IgD-negative memory B cell (primary cell): ENCODE measurements at regions not wholly inside any gene's neighbourhood (a gene's known extent, or its start where the extent isn't known, plus 50 kb on each side); places are given as distances from the start of the nearest gene placed in this dataset.

Experiments
- H3K27ac Mint-ChIP-seq, 3 donors: one replicate each; pipeline ENCODE4 v1.8.0; 2020 to 2022; ENCODE audit warnings: mild to moderate bottlenecking in 3 of 3, mixed read lengths in 3 of 3, moderate library complexity in 1 of 3
- H3K27me3 Mint-ChIP-seq: one replicate; pipeline ENCODE4 v1.8.0; 2021; ENCODE audit warnings: mixed read lengths
- H3K36me3 Mint-ChIP-seq: one replicate; pipeline ENCODE4 v1.8.0; 2020; ENCODE audit warnings: mild to moderate bottlenecking, mixed read lengths
- H3K4me1 Mint-ChIP-seq, 3 donors: one replicate each; pipeline ENCODE4 v1.8.0; 2020 to 2022; ENCODE audit warnings: mixed read lengths in 3 of 3, mild to moderate bottlenecking in 1 of 3
- H3K4me3 Mint-ChIP-seq, 4 donors: one replicate each; pipeline ENCODE4 v1.8.0; 2020 to 2022; ENCODE audit warnings: mild to moderate bottlenecking in 4 of 4, mixed read lengths in 4 of 4, moderate library complexity in 3 of 4
- H3K9me3 Mint-ChIP-seq, 3 donors: one replicate each; pipeline ENCODE4 v1.8.0; 2020 to 2021; ENCODE audit warnings: mixed read lengths in 3 of 3, mild to moderate bottlenecking in 1 of 3

- Mint-ChIP-seq H3K36me3 (no peaks in the 10 kb centered on the region), H3K4me3 (no peak overlapping the region), H3K27me3 (no peaks in the 10 kb centered on the region), H3K9me3 (no peaks in the 10 kb centered on the region), H3K4me1 (no peaks in the 10 kb centered on the region), H3K27ac (no peak overlapping the region)
These were observed 138.0 kb upstream of the CPNE8 start for GRCh38 chr12:39043424-39043822.

GRCh38 chr12:39040275-39040674 lies 134.9 kb upstream of the CPNE8 start:
- Mint-ChIP-seq H3K4me3 (no peak overlapping the region), H3K27me3 (no peaks in the 10 kb centered on the region), H3K27ac (no peak overlapping the region), H3K36me3 (peaks cover 2% of the 10 kb centered on the region), H3K4me1 (no peaks in the 10 kb centered on the region), H3K9me3 (peaks cover 0 to 2% (median 0%) of the 10 kb centered on the region in 3 donors)

- Mint-ChIP-seq H3K9me3 (peaks cover 0 to 2% (median 0%) of the 10 kb centered on the region in 3 donors), H3K27me3 (no peaks in the 10 kb centered on the region), H3K27ac (no peak overlapping the region), H3K4me3 (no peak overlapping the region), H3K4me1 (no peaks in the 10 kb centered on the region), H3K36me3 (peaks cover 2% of the 10 kb centered on the region)
These were observed 131.7 kb upstream of the CPNE8 start for GRCh38 chr12:39037115-39037514.

GRCh38 chr12:39036105-39036504 lies 130.7 kb upstream of the CPNE8 start:
- H3K9me3 Mint-ChIP-seq: peaks cover 0 to 2% (median 0%) of the 10 kb centered on the region in 3 donors
- H3K27ac Mint-ChIP-seq: no peak overlapping the region
- H3K4me1 Mint-ChIP-seq: no peaks in the 10 kb centered on the region
- H3K4me3 Mint-ChIP-seq: no peak overlapping the region
- peaks cover 2% of the 10 kb centered on the region for H3K36me3 Mint-ChIP-seq
- no peaks in the 10 kb centered on the region for H3K27me3 Mint-ChIP-seq

- Mint-ChIP-seq H3K27me3 (no peaks in the 10 kb centered on the region), H3K36me3 (peaks cover 2% of the 10 kb centered on the region), H3K4me3 (no peak overlapping the region), H3K4me1 (no peaks in the 10 kb centered on the region), H3K9me3 (peaks cover 0 to 2% (median 0%) of the 10 kb centered on the region in 3 donors), H3K27ac (no peak overlapping the region)
These were observed 128.4 kb upstream of the CPNE8 start for GRCh38 chr12:39033782-39034181.

DNA sequence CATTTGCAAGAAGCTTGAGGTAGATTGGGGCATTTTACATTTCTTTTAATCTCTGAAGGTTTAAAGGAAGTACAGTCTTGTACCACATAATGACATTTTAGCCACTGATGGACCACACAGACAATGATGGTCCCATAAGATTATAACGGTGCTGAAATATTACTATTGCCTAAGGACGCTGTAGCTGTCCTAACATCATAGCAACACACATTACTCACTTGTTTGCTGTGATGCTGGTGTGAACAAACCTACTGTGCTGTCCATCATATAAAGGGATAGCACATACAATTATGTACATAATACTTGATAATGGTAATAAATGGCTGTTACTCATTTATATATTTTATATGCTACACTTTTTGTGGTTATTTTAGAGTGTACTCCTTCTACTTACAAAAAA lies 127.1 kb upstream of the CPNE8 start:
- Mint-ChIP-seq H3K4me3 (no peak overlapping the region), H3K9me3 (peaks cover 0 to 2% (median 0%) of the 10 kb centered on the region in 3 donors), H3K36me3 (peaks cover 2% of the 10 kb centered on the region), H3K27me3 (no peaks in the 10 kb centered on the region), H3K4me1 (no peaks in the 10 kb centered on the region), H3K27ac (no peak overlapping the region)

DNA sequence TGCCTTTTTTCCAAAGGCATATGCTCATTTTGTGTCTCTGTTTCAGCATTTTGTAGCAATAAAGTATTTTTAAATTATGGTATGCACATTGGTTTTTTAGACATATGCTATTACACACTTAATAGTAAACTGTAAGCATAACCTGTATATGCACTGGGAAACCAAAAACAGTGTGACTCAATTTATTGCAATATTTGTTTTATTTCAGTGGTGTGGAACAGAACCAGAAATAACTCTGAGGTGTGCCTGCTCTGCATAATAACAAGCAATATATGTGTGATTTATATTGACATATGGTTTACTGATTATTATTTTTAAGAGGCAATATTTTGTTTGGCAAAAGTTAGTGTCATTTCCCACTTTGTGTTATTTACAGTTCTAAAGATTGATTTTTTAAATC lies 126.6 kb upstream of the CPNE8 start:
- Mint-ChIP-seq H3K4me3 (no peak overlapping the region), H3K36me3 (peaks cover under 1% of the 10 kb centered on the region), H3K27me3 (no peaks in the 10 kb centered on the region), H3K9me3 (peaks cover 0 to 2% (median 0%) of the 10 kb centered on the region in 3 donors), H3K27ac (no peak overlapping the region), H3K4me1 (no peaks in the 10 kb centered on the region)

DNA sequence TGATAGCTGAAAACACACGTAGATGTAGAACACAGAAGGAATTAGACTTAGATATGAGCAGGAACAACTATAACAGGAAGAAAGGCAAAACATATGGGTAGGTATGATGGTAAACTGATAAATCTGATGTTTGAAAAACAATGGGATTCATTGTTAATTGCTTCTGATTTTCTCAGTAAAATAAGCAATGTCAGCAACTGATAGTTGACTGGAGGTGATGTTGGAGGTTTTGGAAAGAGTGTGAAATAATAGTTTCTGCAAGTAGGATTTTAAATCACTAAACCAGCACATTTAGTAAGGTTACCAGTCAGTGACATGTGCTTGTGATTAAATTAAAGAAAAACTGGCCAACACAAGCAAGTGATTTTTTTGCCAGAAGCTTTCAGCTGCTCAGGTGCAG lies 123.0 kb upstream of the CPNE8 start:
- no peak overlapping the region for H3K27ac Mint-ChIP-seq
- peaks cover 2 to 6% (median 3%) of the 10 kb centered on the region in 3 donors for H3K9me3 Mint-ChIP-seq
- H3K36me3 Mint-ChIP-seq: no peaks in the 10 kb centered on the region
- no peak overlapping the region for H3K4me3 Mint-ChIP-seq
- no peaks in the 10 kb centered on the region for H3K27me3 Mint-ChIP-seq
- no peaks in the 10 kb centered on the region for H3K4me1 Mint-ChIP-seq

GRCh38 chr12:39012870-39013269 lies 107.5 kb upstream of the CPNE8 start:
- peaks cover 0 to 4% (median 2%) of the 10 kb centered on the region in 3 donors for H3K9me3 Mint-ChIP-seq
- H3K4me1 Mint-ChIP-seq: peaks cover 0 to 2% (median 0%) of the 10 kb centered on the region in 3 donors
- no peaks in the 10 kb centered on the region for H3K27me3 Mint-ChIP-seq
- H3K36me3 Mint-ChIP-seq: peaks cover 1% of the 10 kb centered on the region
- no peak overlapping the region for H3K27ac Mint-ChIP-seq
- H3K4me3 Mint-ChIP-seq: no peak overlapping the region

DNA sequence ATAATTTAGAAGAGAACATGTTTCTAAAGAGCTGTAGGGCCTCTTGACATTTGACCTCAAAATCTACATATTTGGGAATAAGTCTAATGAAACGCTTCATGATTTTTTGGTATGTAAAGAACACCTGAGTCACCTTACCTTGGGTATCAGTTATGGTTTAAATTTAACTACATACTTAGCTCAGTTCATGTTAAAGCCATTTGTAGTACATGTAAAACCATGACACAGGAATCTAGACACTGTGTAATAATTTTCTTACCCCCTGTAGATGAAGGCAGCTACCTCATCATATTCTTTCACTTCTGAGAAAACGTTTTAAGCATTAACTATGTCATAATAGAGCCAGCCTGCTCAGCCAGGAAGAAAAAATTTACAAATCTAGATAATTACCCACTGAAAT lies 105.8 kb upstream of the CPNE8 start:
- Mint-ChIP-seq H3K4me1 (peaks cover 0 to 2% (median 0%) of the 10 kb centered on the region in 3 donors), H3K4me3 (no peak overlapping the region), H3K27ac (no peak overlapping the region), H3K27me3 (no peaks in the 10 kb centered on the region), H3K9me3 (peaks cover 0 to 4% (median 2%) of the 10 kb centered on the region in 3 donors), H3K36me3 (peaks cover 1% of the 10 kb centered on the region)

DNA sequence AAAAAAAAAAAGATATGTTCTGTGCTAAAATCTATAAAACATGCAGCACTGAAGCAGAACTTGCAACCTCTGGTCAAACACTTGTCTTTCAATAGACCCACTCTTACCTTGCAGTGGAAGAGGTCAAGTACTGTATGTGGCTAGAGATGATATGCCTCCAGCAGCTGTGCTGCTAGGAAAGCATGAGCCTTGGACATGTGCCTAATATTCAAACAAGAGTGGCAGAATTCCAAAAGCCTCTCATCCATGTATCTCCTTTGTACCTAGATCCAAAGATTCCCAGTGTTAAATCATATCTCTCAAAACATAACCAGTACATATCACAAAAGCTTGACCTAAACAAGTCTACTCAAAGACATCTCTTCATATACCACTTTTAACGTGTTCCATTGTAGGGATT lies 105.0 kb upstream of the CPNE8 start:
- H3K27me3 Mint-ChIP-seq: no peaks in the 10 kb centered on the region
- H3K4me1 Mint-ChIP-seq: peaks cover 0 to 2% (median 0%) of the 10 kb centered on the region in 3 donors
- H3K9me3 Mint-ChIP-seq: peaks cover 0 to 4% (median 2%) of the 10 kb centered on the region in 3 donors
- no peak overlapping the region for H3K4me3 Mint-ChIP-seq
- no peak overlapping the region for H3K27ac Mint-ChIP-seq
- peaks cover 1% of the 10 kb centered on the region for H3K36me3 Mint-ChIP-seq

- H3K27ac Mint-ChIP-seq: no peak overlapping the region
- peaks cover 0 to 4% (median 2%) of the 10 kb centered on the region in 3 donors for H3K9me3 Mint-ChIP-seq
These were observed 102.2 kb upstream of the CPNE8 start for GRCh38 chr12:39007619-39008018.

GRCh38 chr12:39006286-39006685 lies 100.9 kb upstream of the CPNE8 start:
- Mint-ChIP-seq H3K27me3 (no peaks in the 10 kb centered on the region), H3K36me3 (no peaks in the 10 kb centered on the region), H3K4me1 (no peaks in the 10 kb centered on the region), H3K27ac (no peak overlapping the region), H3K9me3 (peaks cover 0 to 9% (median 2%) of the 10 kb centered on the region in 3 donors), H3K4me3 (no peak overlapping the region)

More at GRCh38 chr12:39007619-39008018, 102.2 kb upstream of the CPNE8 start:
- no peaks in the 10 kb centered on the region for H3K4me1 Mint-ChIP-seq
- no peaks in the 10 kb centered on the region for H3K27me3 Mint-ChIP-seq
- H3K4me3 Mint-ChIP-seq: no peak overlapping the region
- H3K36me3 Mint-ChIP-seq: no peaks in the 10 kb centered on the region

DNA sequence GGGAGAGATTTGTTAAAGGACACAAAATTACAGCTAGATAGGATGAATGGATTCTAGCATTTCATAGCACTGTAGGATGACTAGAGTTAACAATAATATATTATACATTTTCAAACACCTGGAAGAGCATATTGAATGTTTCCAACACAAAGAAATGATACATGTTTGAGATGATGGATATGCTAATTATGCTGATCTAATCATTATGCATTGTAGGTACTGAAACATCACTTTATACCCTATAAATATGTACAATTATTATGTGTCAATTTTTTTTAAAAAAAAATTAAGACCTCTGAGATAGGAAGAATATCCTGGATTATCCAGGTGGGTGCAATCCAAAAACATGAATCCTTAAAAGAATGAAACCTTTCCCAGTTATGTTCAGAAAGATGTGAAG lies 100.3 kb upstream of the CPNE8 start:
- H3K4me3 Mint-ChIP-seq: no peak overlapping the region
- no peaks in the 10 kb centered on the region for H3K36me3 Mint-ChIP-seq
- no peak overlapping the region for H3K27ac Mint-ChIP-seq
- no peaks in the 10 kb centered on the region for H3K4me1 Mint-ChIP-seq
- H3K27me3 Mint-ChIP-seq: no peaks in the 10 kb centered on the region
- H3K9me3 Mint-ChIP-seq: peaks cover 0 to 9% (median 2%) of the 10 kb centered on the region in 3 donors

DNA sequence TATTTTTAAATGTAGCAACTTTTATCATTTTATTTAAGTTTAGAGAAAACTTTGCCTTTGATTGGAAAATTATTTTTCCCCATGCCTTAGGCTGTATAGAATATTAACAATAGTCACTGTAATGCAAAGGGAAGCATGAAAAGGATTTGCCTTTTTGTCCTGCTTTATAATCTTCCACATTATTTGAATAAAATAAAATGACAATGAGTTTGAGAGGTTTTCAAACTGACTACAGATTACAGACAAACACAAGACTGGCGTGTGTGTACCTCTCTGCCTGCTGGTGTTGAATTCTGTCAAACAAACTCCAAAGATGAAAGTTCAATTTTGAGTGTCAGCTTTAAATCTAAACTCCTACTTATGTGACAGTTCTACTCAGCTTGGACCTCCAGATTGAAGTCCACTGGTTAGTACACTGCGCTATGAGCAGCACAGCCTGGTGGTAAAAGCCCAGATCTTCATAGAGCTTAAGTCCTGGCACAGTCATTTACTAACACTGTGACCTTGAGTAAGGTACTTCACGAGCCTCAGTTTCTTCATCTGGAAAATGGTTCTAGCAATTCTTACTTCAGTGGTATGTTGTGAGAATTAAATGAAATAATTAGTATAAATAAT lies 98.3 kb upstream of the CPNE8 start:
- no peak overlapping the region for H3K4me3 Mint-ChIP-seq
- no peak overlapping the region for H3K27ac Mint-ChIP-seq
- H3K27me3 Mint-ChIP-seq: no peaks in the 10 kb centered on the region
- no peaks in the 10 kb centered on the region for H3K36me3 Mint-ChIP-seq
- H3K4me1 Mint-ChIP-seq: no peaks in the 10 kb centered on the region
- peaks cover 0 to 7% (median under 1%) of the 10 kb centered on the region in 3 donors for H3K9me3 Mint-ChIP-seq

DNA sequence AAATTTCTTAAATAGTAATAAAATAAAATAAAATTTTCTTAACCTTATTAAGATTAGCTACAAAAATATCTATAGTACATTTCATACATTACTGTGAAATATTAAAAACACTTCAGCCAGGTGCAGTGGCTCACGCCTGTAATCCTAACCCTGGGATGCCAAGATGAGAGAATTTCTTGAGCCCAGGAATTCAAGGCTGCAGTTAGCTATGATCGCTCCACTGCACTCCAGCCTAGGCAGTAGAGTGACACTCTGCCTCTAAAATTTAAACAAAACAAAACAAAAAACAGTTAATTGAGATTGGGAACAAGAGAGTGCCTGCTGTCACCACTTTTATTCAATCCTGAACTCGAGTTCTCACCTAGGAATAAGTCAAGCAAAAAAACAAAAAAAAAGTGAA lies 95.0 kb upstream of the CPNE8 start:
- H3K9me3 Mint-ChIP-seq: peaks cover 0 to 5% (median 2%) of the 10 kb centered on the region in 3 donors
- H3K36me3 Mint-ChIP-seq: no peaks in the 10 kb centered on the region
- H3K27me3 Mint-ChIP-seq: no peaks in the 10 kb centered on the region
- H3K4me3 Mint-ChIP-seq: no peak overlapping the region
- no peaks in the 10 kb centered on the region for H3K4me1 Mint-ChIP-seq
- H3K27ac Mint-ChIP-seq: no peak overlapping the region
